Astrocyte (in vitro differentiated cells and primary cell): ENCODE measurements at regions not wholly inside any gene's neighbourhood (a gene's known extent, or its start where the extent isn't known, plus 50 kb on each side); places are given as distances from the start of the nearest gene placed in this dataset.
A peak's percentile ranks its signal among the peaks of the same experiment; 100 is the strongest.

ENCODE experiments used
- DNase-seq: peaks from one replicate; pipeline ENCODE4 v3.0.0-alpha.2; 2010; ENCODE audit warnings: low read depth
- FAIRE-seq: peaks from 2 replicates; lab custom pipeline; 2011; peaks lifted over from hg19 to GRCh38; lab: Jason Lieb, UNC
- H2AFZ ChIP-seq: 2 replicates; pipeline ENCODE4 v1.6.0; 2012; ENCODE audit warnings: low read depth, low read length, inconsistent platforms
- H3K27ac ChIP-seq: 2 replicates; pipeline ENCODE4 v1.5.1; 2011; ENCODE audit warnings: low read depth, low read length, inconsistent platforms
- H3K27me3 ChIP-seq: 2 replicates; pipeline ENCODE4 v1.6.0; 2011; ENCODE audit warnings: low read length, inconsistent platforms; ENCODE audit not compliant: insufficient read depth
- H3K36me3 ChIP-seq: 2 replicates; pipeline ENCODE4 v1.5.1; 2011; ENCODE audit warnings: low read length, inconsistent platforms; ENCODE audit not compliant: insufficient read depth
- H3K4me1 ChIP-seq: 2 replicates; pipeline ENCODE4 v1.5.1; 2011; ENCODE audit warnings: low read length, inconsistent platforms; ENCODE audit not compliant: insufficient read depth
- H3K4me2 ChIP-seq: 2 replicates; pipeline ENCODE4 v1.6.0; 2012; ENCODE audit warnings: low read length, inconsistent platforms
- H3K4me3 ChIP-seq: 2 replicates; pipeline ENCODE4 v1.5.1; 2011; ENCODE audit warnings: low read depth, mild to moderate bottlenecking, low read length, inconsistent platforms; ENCODE audit not compliant: insufficient read depth
- H3K79me2 ChIP-seq: 2 replicates; pipeline ENCODE4 v1.6.0; 2012; ENCODE audit warnings: mild to moderate bottlenecking, low read length, inconsistent platforms; ENCODE audit not compliant: insufficient read depth
- H3K9ac ChIP-seq: 2 replicates; pipeline ENCODE4 v1.6.0; 2012; ENCODE audit warnings: mild to moderate bottlenecking, low read length, inconsistent platforms
- H3K9me3 ChIP-seq: 2 replicates; pipeline ENCODE4 v1.5.1; 2012; ENCODE audit warnings: low read depth, mild to moderate bottlenecking, low read length, inconsistent platforms; ENCODE audit not compliant: insufficient read depth
- H4K20me1 ChIP-seq: 2 replicates; pipeline ENCODE4 v1.6.0; 2012; ENCODE audit warnings: low read length, inconsistent platforms; ENCODE audit not compliant: insufficient read depth
- H3K27ac Mint-ChIP-seq: one replicate; pipeline ENCODE4 v1.8.0; 2021; ENCODE audit warnings: mild to moderate bottlenecking, mixed read lengths; ENCODE audit not compliant: unreplicated experiment
- H3K27me3 Mint-ChIP-seq: one replicate; pipeline ENCODE4 v1.8.0; 2021; ENCODE audit warnings: low read depth, mixed read lengths; ENCODE audit not compliant: unreplicated experiment
- H3K36me3 Mint-ChIP-seq: one replicate; pipeline ENCODE4 v1.8.0; 2021; ENCODE audit warnings: low read depth, mixed read lengths; ENCODE audit not compliant: unreplicated experiment
- H3K4me1 Mint-ChIP-seq: one replicate; pipeline ENCODE4 v1.8.0; 2021; ENCODE audit warnings: low read depth, mixed read lengths; ENCODE audit not compliant: unreplicated experiment
- H3K4me3 Mint-ChIP-seq: one replicate; pipeline ENCODE4 v1.8.0; 2021; ENCODE audit warnings: mild to moderate bottlenecking, moderate library complexity, mixed read lengths; ENCODE audit not compliant: unreplicated experiment
- H3K9me3 Mint-ChIP-seq: one replicate; pipeline ENCODE4 v1.8.0; 2021; ENCODE audit warnings: mild to moderate bottlenecking, mixed read lengths; ENCODE audit not compliant: unreplicated experiment
- CTCF ChIP-seq: IDR thresholded peaks from 2 replicates; pipeline ENCODE4 v1.5.1; 2011; ENCODE audit warnings: low read depth, mild to moderate bottlenecking, inconsistent platforms, low read length, moderate library complexity; ENCODE audit not compliant: insufficient read depth
- EZH2 ChIP-seq: IDR thresholded peaks from 2 replicates; pipeline ENCODE4 v1.6.1; 2012; ENCODE audit warnings: mild to moderate bottlenecking, low read length, inconsistent platforms; ENCODE audit not compliant: insufficient read depth

GRCh38 chr2:64880193-64880951, 108.8 kb upstream of the SLC1A4 start:
- Histone ChIP-seq H3K4me1 (peaks cover 11% of the 10 kb centered on the region), H3K27ac (no peak overlapping the region), H2AFZ (no peak overlapping the region), H3K4me3 (no peak overlapping the region), H3K27me3 (no peaks in the 10 kb centered on the region), H3K9ac (no peak overlapping the region), H3K4me2 (no peak overlapping the region), H3K9me3 (no peaks in the 10 kb centered on the region), H4K20me1 (no peaks in the 10 kb centered on the region), H3K36me3 (no peaks in the 10 kb centered on the region), H3K79me2 (no peaks in the 10 kb centered on the region)
- H3K36me3 Mint-ChIP-seq, result peaks cover 3% of the 10 kb centered on the region
- TF ChIP-seq CTCF (no peak), EZH2 (no peak)
- no peak overlapping the region for H3K27ac Mint-ChIP-seq
- DNase-seq (no peak), FAIRE-seq (no peak)
- H3K4me1 Mint-ChIP-seq, result peaks cover 22% of the 10 kb centered on the region
- H3K9me3 Mint-ChIP-seq, result peaks cover 2% of the 10 kb centered on the region
- H3K4me3 Mint-ChIP-seq, result no peak overlapping the region
- peaks cover 7% of the 10 kb centered on the region for H3K27me3 Mint-ChIP-seq

- TF ChIP-seq EZH2 (no peak), CTCF (no peak)
- Mint-ChIP-seq H3K36me3 (peaks cover 3% of the 10 kb centered on the region), H3K4me1 (peaks cover 18% of the 10 kb centered on the region), H3K9me3 (peaks cover 2% of the 10 kb centered on the region), H3K27ac (no peak overlapping the region), H3K4me3 (peak overlapping the region; percentile 37), H3K27me3 (peaks cover 7% of the 10 kb centered on the region)
- FAIRE-seq (no peak), DNase-seq (no peak)
- Histone ChIP-seq H3K4me1 (peaks cover 7% of the 10 kb centered on the region), H3K36me3 (no peaks in the 10 kb centered on the region), H3K27me3 (no peaks in the 10 kb centered on the region), H3K9ac (no peak overlapping the region), H3K79me2 (no peaks in the 10 kb centered on the region), H3K27ac (no peak overlapping the region), H3K9me3 (no peaks in the 10 kb centered on the region), H4K20me1 (no peaks in the 10 kb centered on the region), H2AFZ (no peak overlapping the region), H3K4me2 (no peak overlapping the region), H3K4me3 (no peak overlapping the region)
Measured at GRCh38 chr2:64881037-64881492, 108.1 kb upstream of the SLC1A4 start.

GRCh38 chr2:64887565-64887964, 101.6 kb upstream of the SLC1A4 start:
- TF ChIP-seq CTCF (no peak), EZH2 (no peak)
- Histone ChIP-seq H3K4me1 (no peaks in the 10 kb centered on the region), H3K79me2 (no peaks in the 10 kb centered on the region), H3K9ac (no peak overlapping the region), H3K9me3 (peaks cover 3% of the 10 kb centered on the region), H3K27ac (no peak overlapping the region), H3K4me3 (no peak overlapping the region), H3K4me2 (no peak overlapping the region), H3K27me3 (no peaks in the 10 kb centered on the region), H3K36me3 (no peaks in the 10 kb centered on the region), H2AFZ (no peak overlapping the region), H4K20me1 (no peaks in the 10 kb centered on the region)
- Mint-ChIP-seq H3K4me3 (no peak overlapping the region), H3K36me3 (peaks cover 6% of the 10 kb centered on the region), H3K27ac (no peak overlapping the region), H3K27me3 (no peaks in the 10 kb centered on the region), H3K9me3 (peaks cover 15% of the 10 kb centered on the region), H3K4me1 (no peaks in the 10 kb centered on the region)
- DNase-seq (no peak), FAIRE-seq (no peak)
